Upper lobe of right lung (tissue), 1 donor: ENCODE measurements at regions not wholly inside any gene's neighbourhood (a gene's known extent, or its start where the extent isn't known, plus 50 kb on each side); places are given as distances from the start of the nearest gene placed in this dataset.

Experiments
- ATAC-seq: fragments of 200-7000 bp; cut with Tn5 transposase; one replicate; pipeline ENCODE4 v1.9.1; 2020; ENCODE audit warnings: mild to moderate bottlenecking, moderate library complexity
- DNase-seq: peaks from one replicate; pipeline ENCODE4 v3.0.0-alpha.2; 2020
- H3K27ac ChIP-seq: fragments of 200-600 bp; one replicate; pipeline ENCODE4 v1.8.0; 2022
- H3K27me3 ChIP-seq: fragments of 200-600 bp; one replicate; pipeline ENCODE4 v1.8.0; 2022; ENCODE audit warnings: mild to moderate bottlenecking
- H3K36me3 ChIP-seq: fragments of 200-600 bp; one replicate; pipeline ENCODE4 v1.8.0; 2022
- H3K4me1 ChIP-seq: fragments of 200-600 bp; one replicate; pipeline ENCODE4 v1.8.0; 2022
- H3K4me3 ChIP-seq: fragments of 200-600 bp; one replicate; pipeline ENCODE4 v1.8.0; 2022; ENCODE audit warnings: mild to moderate bottlenecking
- H3K9me3 ChIP-seq: fragments of 200-600 bp; one replicate; pipeline ENCODE4 v1.8.0; 2022
- CTCF ChIP-seq: fragments of 200-600 bp; IDR thresholded peaks from one replicate; pipeline ENCODE4 v1.8.0; 2022; ENCODE audit warnings: antibody characterized with exemption
- intact Hi-C: fragments of 100-400 bp; cut with DNase I; formaldehyde crosslinking; loops from one replicate; pipeline ENCODE4 v1.11.0; 2022
- donor health status: DM: no; HTN: yes; CAD: no; lungs with severe emphysema.

- DNase-seq (no peak), ATAC-seq (peak; percentile 44)
- intact Hi-C loops: no loop called here
- Histone ChIP-seq H3K27ac (no peak overlapping the region), H3K27me3 (no peaks in the 10 kb centered on the region), H3K4me3 (no peak overlapping the region), H3K9me3 (no peaks in the 10 kb centered on the region), H3K4me1 (no peaks in the 10 kb centered on the region), H3K36me3 (no peaks in the 10 kb centered on the region)
- TF ChIP-seq CTCF: no peak
Observed at GRCh38 chr11:116173506-116173905, 599.3 kb downstream of the BUD13 start.

- H3K9me3 ChIP-seq: no peaks in the 10 kb centered on the region
- no peaks in the 10 kb centered on the region for H3K27me3 ChIP-seq
- no peak overlapping the region for H3K4me3 ChIP-seq
- intact Hi-C loops: no loop called here
- H3K27ac ChIP-seq: no peak overlapping the region
- ATAC-seq (no peak), DNase-seq (no peak)
- no peaks in the 10 kb centered on the region for H3K36me3 ChIP-seq
- no peaks in the 10 kb centered on the region for H3K4me1 ChIP-seq
- TF ChIP-seq CTCF: no peak
Observed at GRCh38 chr11:116172851-116173250, 599.9 kb downstream of the BUD13 start.

GRCh38 chr11:116172156-116172555 lies 600.6 kb downstream of the BUD13 start:
- Histone ChIP-seq H3K27me3 (no peaks in the 10 kb centered on the region), H3K9me3 (no peaks in the 10 kb centered on the region), H3K27ac (no peak overlapping the region), H3K4me1 (no peaks in the 10 kb centered on the region), H3K4me3 (no peak overlapping the region), H3K36me3 (no peaks in the 10 kb centered on the region)
- DNase-seq (no peak), ATAC-seq (no peak)
- intact Hi-C loops: no loop called here
- no peak for TF ChIP-seq CTCF

- Histone ChIP-seq H3K36me3 (no peaks in the 10 kb centered on the region), H3K27ac (no peak overlapping the region), H3K4me1 (no peaks in the 10 kb centered on the region), H3K27me3 (no peaks in the 10 kb centered on the region), H3K4me3 (no peak overlapping the region), H3K9me3 (no peaks in the 10 kb centered on the region)
- ATAC-seq (no peak), DNase-seq (no peak)
- no peak for TF ChIP-seq CTCF
- intact Hi-C loops: no loop called here
Observed at GRCh38 chr11:116171271-116172140, 601.3 kb downstream of the BUD13 start.

GRCh38 chr11:116170526-116171120 lies 602.2 kb downstream of the BUD13 start:
- Histone ChIP-seq H3K9me3 (no peaks in the 10 kb centered on the region), H3K27me3 (no peaks in the 10 kb centered on the region), H3K4me1 (no peaks in the 10 kb centered on the region), H3K4me3 (no peak overlapping the region), H3K36me3 (no peaks in the 10 kb centered on the region), H3K27ac (no peak overlapping the region)
- ATAC-seq (peak; percentile 63), DNase-seq (no peak)
- peak; percentile 34 for TF ChIP-seq CTCF
- intact Hi-C loops: no loop called here
